COLO829 (cell line): ENCODE measurements at regions not wholly inside any gene's neighbourhood (a gene's known extent, or its start where the extent isn't known, plus 50 kb on each side); places are given as distances from the start of the nearest gene placed in this dataset.
"Not testable (repeated sequence)": the region's sequence is repeated elsewhere in the genome, so short reads cannot be mapped to it uniquely, and the experiment has no call there.

Experiments used
- DNase-seq: peaks from one replicate; pipeline ENCODE4 v3.0.0; 2012; ENCODE audit warnings: low spot score

GRCh38 chr12:32010631-32011336 lies 51.6 kb downstream of the RESF1 start:
- DNase-seq: no peak

- DNase-seq: no peak
These were observed 53.1 kb downstream of the RESF1 start for GRCh38 chr12:32012249-32012785.

- no peak for DNase-seq
These were observed 55.8 kb downstream of the RESF1 start for GRCh38 chr12:32015036-32015435.

- no peak for DNase-seq
These were observed 57.7 kb downstream of the RESF1 start for GRCh38 chr12:32016680-32017482.

GRCh38 chr12:32021346-32021773 lies 62.1 kb downstream of the RESF1 start:
- DNase-seq: no peak

- DNase-seq: not testable (repeated sequence)
These were observed 63.2 kb downstream of the RESF1 start for GRCh38 chr12:32022387-32022786.

GRCh38 chr12:32023861-32024260 lies 64.6 kb downstream of the RESF1 start:
- DNase-seq: not testable (repeated sequence)

GRCh38 chr12:32024884-32025592 lies 65.8 kb downstream of the RESF1 start:
- no peak for DNase-seq

- DNase-seq: no peak
These were observed 66.7 kb downstream of the RESF1 start for GRCh38 chr12:32025906-32026305.

- no peak for DNase-seq
These were observed 68.6 kb downstream of the RESF1 start for GRCh38 chr12:32027684-32028365.

GRCh38 chr12:32030151-32030550 lies 70.9 kb downstream of the RESF1 start:
- DNase-seq: no peak

GRCh38 chr12:32030676-32031075 lies 71.5 kb downstream of the RESF1 start:
- no peak for DNase-seq

- no peak for DNase-seq
These were observed 71.9 kb downstream of the RESF1 start for GRCh38 chr12:32031109-32031508.

- no peak for DNase-seq
These were observed 73.1 kb downstream of the RESF1 start for GRCh38 chr12:32032205-32032810.

- no peak for DNase-seq
These were observed 73.2 kb upstream of the BICD1 start for GRCh38 chr12:32033406-32033805.

- no peak for DNase-seq
These were observed 72.6 kb upstream of the BICD1 start for GRCh38 chr12:32034045-32034444.

GRCh38 chr12:32036477-32037263 lies 70.0 kb upstream of the BICD1 start:
- no peak for DNase-seq

- no peak for DNase-seq
These were observed 67.3 kb upstream of the BICD1 start for GRCh38 chr12:32039347-32039746.

- no peak for DNase-seq
These were observed 66.6 kb upstream of the BICD1 start for GRCh38 chr12:32039917-32040575.

- DNase-seq: no peak
These were observed 62.6 kb upstream of the BICD1 start for GRCh38 chr12:32043928-32044549.
